Hematopoietic multipotent progenitor cell treated with erythropoietin and hydrocortisone succinate and interleukin-3 and kit ligand, for 17 days (in vitro differentiated cells): ENCODE measurements at regions not wholly inside any gene's neighbourhood (a gene's known extent, or its start where the extent isn't known, plus 50 kb on each side); places are given as distances from the start of the nearest gene placed in this dataset.

ENCODE experiments used
- DNase-seq: peaks from one replicate; pipeline ENCODE4 v3.0.0-alpha.2; 2015; ENCODE audit warnings: low spot score

DNA sequence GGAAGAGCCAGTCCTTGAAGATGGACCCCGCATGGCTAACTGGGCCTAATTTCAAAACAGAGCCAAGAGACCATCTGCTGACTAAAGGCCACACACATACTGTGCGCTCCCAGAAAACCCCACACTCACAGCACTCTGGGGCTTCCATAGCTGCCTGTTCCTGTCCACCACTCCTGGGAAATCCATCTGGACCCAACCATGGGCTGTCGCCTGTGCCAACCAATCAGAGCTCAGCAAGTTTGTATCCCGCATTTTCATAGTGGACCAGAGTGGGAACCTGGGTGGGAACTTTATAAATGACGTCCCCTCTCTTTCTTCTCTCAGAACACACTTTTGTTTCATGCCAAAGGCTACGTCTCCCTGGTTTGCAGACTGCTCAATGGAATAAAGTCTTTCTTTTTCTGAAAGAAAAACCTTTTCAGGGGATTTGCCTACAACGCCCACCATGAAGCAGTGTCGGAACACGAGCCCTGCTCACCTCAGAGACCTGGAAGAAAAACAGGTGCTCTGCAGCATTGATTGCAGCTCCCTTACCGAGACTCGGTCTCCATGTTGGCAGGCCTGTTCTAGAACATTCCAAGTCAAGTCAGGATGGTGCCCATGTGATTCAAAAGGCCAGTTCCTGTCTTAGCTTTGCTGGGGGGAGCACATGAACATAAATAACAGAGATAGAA is 137.2 kb upstream of the GPC1 start:
- DNase-seq: no peak

DNA sequence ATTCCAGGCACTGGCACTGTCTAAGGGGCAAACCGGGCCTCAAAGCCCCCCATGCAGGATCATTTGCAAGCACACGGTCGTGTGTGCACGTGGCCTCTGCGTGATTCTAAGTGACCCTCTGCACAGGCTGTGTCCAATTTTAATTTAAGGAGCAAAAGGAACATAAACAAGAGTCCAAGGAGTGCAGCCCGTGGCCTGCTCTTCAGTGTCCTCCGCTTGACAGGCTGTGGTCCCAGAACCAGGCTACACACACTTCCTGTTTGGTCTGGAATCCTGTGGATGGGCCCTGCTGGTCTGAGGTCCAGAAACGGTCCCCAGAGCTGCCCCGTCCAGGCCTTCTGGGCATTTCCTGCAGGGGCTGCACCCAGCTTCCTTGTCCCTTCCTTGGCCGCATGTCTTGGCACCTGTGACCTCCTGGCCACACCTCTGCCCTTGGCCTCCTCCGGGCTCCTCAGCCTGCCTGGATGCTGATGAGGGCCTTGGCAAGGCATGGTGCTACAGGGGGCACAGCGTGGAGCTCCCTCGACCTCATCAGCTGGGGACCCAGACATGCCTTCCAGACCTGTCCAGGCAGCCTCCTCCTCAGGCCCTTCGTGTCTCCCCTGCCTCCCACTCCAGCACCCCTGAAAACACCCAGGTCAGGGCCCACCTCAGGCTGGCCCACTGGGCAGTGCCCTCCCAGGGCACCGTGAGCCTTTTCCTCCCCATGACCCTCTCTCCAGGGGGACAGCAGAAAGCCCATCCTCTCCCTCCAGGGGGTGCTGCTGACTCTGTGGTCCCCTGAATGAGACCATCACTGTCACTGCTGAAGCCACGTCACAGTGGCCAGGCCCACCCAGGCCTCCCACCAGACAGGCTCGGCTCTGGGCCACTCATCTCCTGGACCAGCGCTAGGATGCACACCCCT is 136.4 kb upstream of the GPC1 start:
- DNase-seq: no peak

- DNase-seq: no peak
Measured at GRCh38 chr2:240299710-240300068, 135.8 kb upstream of the GPC1 start.

DNA sequence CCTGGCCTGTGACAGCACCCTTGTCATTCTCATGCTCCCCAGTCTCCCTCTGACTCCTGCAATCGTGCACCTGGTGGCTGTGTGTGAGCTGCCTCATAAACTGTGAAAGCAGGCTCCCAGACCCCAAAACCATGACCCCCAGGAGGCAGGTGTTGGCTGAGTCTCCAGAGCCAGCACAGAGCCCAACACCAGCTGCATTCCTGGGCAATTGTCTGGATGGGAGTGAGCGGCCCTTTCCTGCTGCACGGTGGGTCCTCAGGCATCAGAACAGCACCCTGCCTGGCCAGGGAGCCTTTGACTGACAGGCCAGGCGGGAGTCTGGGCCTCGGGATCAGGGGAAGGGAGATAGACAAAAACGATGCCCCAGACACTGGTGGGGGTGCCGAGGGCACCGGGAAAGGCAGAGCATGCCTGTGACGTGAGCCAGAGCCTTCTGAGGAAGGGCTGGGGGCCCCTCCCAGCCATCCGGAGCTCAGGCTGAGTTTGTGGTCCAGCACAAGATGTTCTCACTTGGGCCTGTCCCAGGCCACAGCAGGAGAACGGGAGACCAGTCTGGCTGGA is 135.1 kb upstream of the GPC1 start:
- no peak for DNase-seq

DNA sequence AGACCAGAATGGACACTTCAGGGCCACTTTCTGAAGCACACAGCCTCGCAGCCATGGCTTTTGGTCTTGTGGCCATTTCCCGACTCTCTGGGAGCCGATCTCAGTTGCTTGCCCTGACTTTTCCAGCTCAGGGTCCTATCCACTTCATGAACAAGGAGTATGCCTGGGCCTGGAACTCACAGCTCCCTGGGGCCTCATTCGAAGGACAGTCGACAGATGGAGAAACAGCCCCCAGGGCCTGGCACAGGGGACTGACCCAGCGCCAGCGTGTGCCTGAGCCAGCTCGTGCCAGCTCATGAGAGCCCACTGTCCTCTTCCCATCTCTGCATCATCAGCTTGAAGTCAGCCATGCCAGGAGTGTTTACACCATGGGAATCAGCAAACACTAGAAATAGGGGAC is 134.6 kb upstream of the GPC1 start:
- DNase-seq: no peak

DNA sequence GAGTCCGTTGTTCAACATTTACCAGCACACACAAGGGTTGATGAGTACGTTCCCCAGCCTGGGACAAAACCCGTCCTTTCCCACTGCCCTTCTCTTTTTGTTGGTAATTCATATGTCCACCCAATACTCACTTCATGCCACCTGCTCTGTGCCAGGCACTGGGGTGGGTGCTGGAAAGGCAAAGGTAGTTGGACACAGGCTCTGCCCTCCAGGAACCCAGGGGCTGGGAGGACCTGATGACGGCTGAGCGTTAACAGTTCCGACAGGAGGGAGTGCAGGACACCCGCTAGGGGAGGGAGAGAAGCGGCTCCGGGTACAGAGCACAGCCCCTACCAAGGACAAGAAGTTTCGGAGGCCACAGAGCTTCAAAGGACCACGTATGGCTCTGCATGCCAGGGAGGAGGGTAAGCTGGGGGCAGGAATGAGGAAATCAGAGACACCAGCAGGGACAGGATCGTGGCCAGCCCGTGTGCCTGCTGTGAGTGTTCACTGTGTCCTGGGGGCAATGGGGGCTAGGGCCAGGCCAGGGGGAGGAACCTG is 134.1 kb upstream of the GPC1 start:
- no peak for DNase-seq

DNA sequence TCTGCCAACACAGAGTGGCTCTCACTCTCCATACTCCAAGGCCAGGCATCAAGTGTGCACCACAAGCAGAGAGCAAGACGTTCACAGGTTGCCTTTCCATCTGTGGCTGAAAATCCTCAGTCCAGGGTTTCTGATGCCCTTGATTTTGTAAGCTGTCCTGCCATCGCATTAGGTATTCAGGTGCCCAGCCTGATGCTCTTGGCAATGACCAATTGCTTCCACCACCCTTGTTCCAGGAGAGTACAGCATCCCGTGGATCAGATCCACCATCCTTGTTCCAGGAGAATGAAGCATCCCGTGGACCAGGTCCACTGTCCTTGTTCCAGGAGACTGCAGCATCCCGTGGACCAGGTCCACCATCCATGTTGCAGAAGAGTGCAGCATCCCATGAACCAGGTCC is 133.4 kb upstream of the GPC1 start:
- DNase-seq: no peak

DNA sequence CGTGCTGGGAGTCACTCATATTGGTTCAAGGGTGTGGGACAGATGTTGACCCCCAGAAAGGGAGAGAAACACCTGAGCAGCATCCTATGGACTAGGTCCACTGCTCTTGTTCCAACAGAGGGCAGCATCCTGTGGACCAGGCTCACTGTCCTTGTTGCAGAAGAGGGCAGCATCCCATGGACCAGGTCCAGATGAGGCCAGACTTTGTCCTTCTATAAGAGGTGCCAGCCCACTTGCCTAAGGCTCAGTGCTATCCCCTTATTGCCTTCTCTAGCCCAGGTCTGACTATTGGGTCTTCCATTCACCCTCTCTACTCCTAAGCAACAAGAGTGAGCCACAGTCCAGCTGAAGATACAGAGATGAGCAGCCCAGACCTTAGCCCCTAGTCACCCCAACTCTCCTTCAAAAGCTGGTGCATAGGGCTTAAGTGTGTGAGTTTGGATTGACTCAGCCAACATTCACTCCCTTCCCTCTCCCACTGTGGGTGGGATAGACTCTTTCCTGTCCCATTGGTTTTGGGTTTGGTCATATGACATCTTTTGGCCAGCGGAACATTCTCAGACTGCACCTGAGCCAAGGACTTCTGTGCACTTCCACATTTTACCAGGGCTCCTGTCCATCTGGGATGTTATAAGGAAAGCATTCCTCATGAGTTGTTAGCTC is 132.4 kb upstream of the GPC1 start:
- no peak for DNase-seq

- DNase-seq: no peak
Measured at GRCh38 chr2:240303896-240304745, 131.3 kb upstream of the GPC1 start.

GRCh38 chr2:240304746-240305161 is 130.7 kb upstream of the GPC1 start:
- no peak for DNase-seq

GRCh38 chr2:240305369-240305962 is 130.0 kb upstream of the GPC1 start:
- DNase-seq: no peak

- DNase-seq: no peak
Measured at GRCh38 chr2:240306185-240306584, 129.3 kb upstream of the GPC1 start.

DNA sequence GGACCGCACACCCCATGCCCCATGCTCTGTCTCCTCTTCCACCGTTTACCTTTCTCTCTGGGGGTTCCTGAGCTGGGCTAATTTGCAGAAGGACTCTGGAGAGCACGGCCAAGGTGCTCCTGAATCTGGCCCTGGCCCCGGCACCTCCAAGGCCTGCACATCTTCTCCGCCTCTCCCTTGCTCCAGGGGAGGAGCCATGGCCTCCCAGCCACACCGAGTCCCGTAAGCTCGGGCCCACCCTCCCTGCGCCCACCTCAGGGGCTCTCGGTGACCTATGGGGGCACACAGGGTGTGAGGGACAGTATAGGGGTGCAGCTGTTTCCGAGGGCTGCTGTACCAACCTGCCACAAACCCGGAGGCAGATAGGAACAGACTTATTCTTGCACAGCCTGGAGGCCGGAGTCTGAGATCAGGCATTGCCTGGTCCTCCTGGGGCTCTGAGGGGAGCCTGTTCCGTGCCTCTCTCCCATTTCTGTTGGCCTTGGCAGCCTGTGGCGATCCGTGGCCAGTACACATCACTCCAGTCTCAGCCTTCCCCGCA is 127.3 kb upstream of the GPC1 start:
- no peak for DNase-seq

GRCh38 chr2:240309214-240309613 is 126.2 kb upstream of the GPC1 start:
- DNase-seq: no peak

GRCh38 chr2:240310201-240310600 is 125.3 kb upstream of the GPC1 start:
- DNase-seq: no peak

GRCh38 chr2:240310645-240311044 is 124.8 kb upstream of the GPC1 start:
- no peak for DNase-seq

DNA sequence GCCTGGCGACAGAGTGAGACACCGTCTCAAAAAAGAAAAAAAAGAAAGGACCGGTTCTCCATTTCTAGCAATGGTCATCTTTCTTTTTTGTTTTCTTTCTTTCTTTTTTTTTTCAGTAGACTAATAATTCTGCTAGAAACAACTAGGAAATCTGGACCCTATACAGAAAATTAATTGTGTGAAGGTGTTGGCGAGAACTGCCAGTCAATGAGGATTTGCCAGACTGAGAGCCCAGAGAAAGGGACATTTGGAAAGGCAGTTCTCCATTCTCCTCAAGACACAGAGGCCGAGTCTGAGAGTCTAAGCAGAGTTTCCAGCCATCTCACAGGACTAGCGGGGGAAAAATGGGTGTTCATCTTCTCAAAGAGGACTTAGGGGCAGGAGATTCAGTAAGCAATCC is 123.6 kb upstream of the GPC1 start:
- DNase-seq: no peak

GRCh38 chr2:240319221-240319854 is 116.1 kb upstream of the GPC1 start:
- DNase-seq: no peak

- no peak for DNase-seq
Measured at GRCh38 chr2:240319855-240320203, 115.6 kb upstream of the GPC1 start.

GRCh38 chr2:240320204-240320993 is 115.1 kb upstream of the GPC1 start:
- no peak for DNase-seq
